ENCODE measurements at regions not wholly inside any gene's neighbourhood (a gene's known extent, or its start where the extent isn't known, plus 50 kb on each side); places are given as distances from the start of the nearest gene placed in this dataset.

DNA sequence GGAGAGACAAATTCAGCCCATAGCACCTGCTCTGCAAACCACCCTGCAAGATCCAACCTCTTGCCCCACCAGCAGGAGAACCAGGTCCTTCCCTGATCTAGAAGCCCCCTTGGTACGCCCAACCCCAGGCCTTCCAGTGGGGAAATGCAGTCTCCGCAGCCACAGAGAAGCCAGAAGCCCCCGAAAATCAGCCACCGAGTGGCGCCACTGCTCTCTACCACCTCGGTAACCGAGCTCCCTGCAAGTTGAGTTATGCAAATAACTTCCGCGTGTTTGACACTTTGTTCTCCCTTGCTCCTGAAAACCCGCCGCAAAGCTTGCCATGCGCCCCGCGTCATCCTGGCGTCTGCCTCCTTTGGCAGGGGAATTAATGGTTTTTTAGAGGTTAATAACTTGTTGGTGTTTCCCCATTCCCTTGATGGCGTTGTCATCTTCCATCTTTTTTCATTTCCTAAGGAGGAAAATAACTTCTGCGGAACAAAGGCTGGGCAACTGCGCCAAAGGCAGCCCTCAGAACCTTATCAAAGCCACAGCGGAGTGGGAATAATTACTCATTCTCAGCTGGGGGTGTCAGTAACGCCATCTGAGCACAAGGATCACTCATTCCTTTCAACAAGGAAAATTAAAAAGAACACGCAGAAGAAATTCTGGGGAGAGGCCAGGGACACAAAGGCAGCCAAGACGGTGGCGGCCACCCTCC, 60.4 kb downstream of the FZD10 start:
- CTCF ChIA-PET = no interaction called here
- no peak for DNase-seq (ENCODE audit: unreplicated experiment)
- no peak overlapping the region for H3K4me3 Mint-ChIP-seq (ENCODE audit: unreplicated experiment)
- POLR2A ChIA-PET = interaction anchor here (0.6 kb wide), 1 partner anchor 22 kb away, joined by 3 read pairs; no protein-coding TSS in a partner anchor
- H3K27me3 Mint-ChIP-seq (ENCODE audit: insufficient read depth, unreplicated experiment) = no peaks in the 10 kb centered on the region
- TF ChIP-seq, protein P1, sequence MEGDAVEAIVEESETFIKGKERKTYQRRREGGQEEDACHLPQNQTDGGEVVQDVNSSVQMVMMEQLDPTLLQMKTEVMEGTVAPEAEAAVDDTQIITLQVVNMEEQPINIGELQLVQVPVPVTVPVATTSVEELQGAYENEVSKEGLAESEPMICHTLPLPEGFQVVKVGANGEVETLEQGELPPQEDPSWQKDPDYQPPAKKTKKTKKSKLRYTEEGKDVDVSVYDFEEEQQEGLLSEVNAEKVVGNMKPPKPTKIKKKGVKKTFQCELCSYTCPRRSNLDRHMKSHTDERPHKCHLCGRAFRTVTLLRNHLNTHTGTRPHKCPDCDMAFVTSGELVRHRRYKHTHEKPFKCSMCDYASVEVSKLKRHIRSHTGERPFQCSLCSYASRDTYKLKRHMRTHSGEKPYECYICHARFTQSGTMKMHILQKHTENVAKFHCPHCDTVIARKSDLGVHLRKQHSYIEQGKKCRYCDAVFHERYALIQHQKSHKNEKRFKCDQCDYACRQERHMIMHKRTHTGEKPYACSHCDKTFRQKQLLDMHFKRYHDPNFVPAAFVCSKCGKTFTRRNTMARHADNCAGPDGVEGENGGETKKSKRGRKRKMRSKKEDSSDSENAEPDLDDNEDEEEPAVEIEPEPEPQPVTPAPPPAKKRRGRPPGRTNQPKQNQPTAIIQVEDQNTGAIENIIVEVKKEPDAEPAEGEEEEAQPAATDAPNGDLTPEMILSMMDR (IDR thresholded peaks at IDR 0.05; ENCODE audit: unreplicated experiment) = no peak
- intact Hi-C loops (cut with micrococcal nuclease) = no loop called here
- H3K9me3 Mint-ChIP-seq (ENCODE audit: unreplicated experiment) = peaks cover 11% of the 10 kb centered on the region
- BruUV-seq (replicated peaks) = no TSS peak
- H3K36me3 Mint-ChIP-seq (ENCODE audit: insufficient read depth, unreplicated experiment) = no peaks in the 10 kb centered on the region
- H3K27ac Mint-ChIP-seq (ENCODE audit: low read depth, unreplicated experiment) = no peak overlapping the region
- no peaks in the 10 kb centered on the region for H3K4me1 Mint-ChIP-seq (ENCODE audit: insufficient read depth, unreplicated experiment)

DNA sequence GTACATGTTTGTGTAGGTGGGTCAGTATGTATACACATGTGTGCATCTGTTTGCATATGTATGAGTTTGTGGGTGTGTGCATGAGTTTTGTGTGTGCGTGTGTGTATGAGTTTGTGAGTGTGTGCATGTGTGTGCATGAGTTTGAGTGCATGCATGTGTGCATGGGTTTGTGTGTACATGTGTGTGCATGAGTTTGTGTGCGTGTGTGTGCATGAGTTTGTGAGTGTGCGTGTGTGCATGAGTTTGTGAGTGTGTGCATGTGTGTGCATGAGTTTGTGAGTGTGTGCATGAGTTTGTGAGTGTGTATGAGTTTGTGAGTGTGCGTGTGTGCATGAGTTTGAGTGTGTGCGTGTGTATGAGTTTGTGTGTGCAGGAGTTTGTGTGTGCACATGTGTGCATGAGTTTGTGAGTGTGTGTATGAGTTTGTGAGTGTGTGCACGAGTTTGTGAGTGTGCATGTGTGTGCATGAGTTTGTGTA, 61.5 kb downstream of the FZD10 start:
- H3K27me3 Mint-ChIP-seq (ENCODE audit: insufficient read depth, unreplicated experiment) = no peaks in the 10 kb centered on the region
- POLR2A ChIA-PET = no interaction called here
- CTCF ChIA-PET = no interaction called here
- BruUV-seq (replicated peaks) = no TSS peak
- H3K9me3 Mint-ChIP-seq (ENCODE audit: unreplicated experiment) = peaks cover 4% of the 10 kb centered on the region
- H3K27ac Mint-ChIP-seq (ENCODE audit: low read depth, unreplicated experiment) = no peak overlapping the region
- intact Hi-C loops (cut with micrococcal nuclease) = no loop called here
- no peaks in the 10 kb centered on the region for H3K36me3 Mint-ChIP-seq (ENCODE audit: insufficient read depth, unreplicated experiment)
- no peak overlapping the region for H3K4me3 Mint-ChIP-seq (ENCODE audit: unreplicated experiment)
- TF ChIP-seq, protein P1 (IDR thresholded peaks at IDR 0.05; ENCODE audit: unreplicated experiment) = no peak
- no peak for DNase-seq (ENCODE audit: unreplicated experiment)
- H3K4me1 Mint-ChIP-seq (ENCODE audit: insufficient read depth, unreplicated experiment) = no peaks in the 10 kb centered on the region

DNA sequence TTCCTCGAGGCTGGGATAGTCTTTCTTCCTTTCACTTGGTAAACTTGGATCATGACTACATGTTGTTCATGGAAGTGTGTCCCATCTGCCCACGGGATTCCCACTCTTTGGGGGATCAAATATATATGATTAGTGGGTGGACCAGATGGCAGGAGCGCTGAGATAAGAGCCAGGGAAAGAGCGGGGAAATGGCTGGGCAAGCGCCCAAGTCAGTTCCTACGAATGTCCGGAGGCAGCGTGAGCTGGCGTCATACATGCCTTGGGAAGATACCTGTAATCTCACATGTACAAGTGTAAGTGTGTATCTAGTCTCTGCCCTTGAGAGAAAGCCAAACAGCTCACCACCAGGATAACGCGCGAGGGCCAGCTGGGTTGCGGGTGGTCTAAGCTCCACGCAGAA, 62.3 kb downstream of the FZD10 start:
- BruUV-seq (replicated peaks) = no TSS peak
- TF ChIP-seq, protein P1 (IDR thresholded peaks at IDR 0.05; ENCODE audit: unreplicated experiment) = no peak
- Mint-ChIP-seq H3K4me3 (ENCODE audit: unreplicated experiment) (no peak overlapping the region), H3K36me3 (ENCODE audit: insufficient read depth, unreplicated experiment) (no peaks in the 10 kb centered on the region), H3K4me1 (ENCODE audit: insufficient read depth, unreplicated experiment) (no peaks in the 10 kb centered on the region), H3K27ac (ENCODE audit: low read depth, unreplicated experiment) (no peak overlapping the region), H3K9me3 (ENCODE audit: unreplicated experiment) (peaks cover 5% of the 10 kb centered on the region), H3K27me3 (ENCODE audit: insufficient read depth, unreplicated experiment) (no peaks in the 10 kb centered on the region)
- intact Hi-C loops (cut with micrococcal nuclease) = no loop called here
- ChIA-PET CTCF (interaction anchor here (0.6 kb wide), 1 partner anchor 8 kb away, joined by 3 read pairs; no protein-coding TSS in a partner anchor), POLR2A (no interaction called here)
- DNase-seq (ENCODE audit: unreplicated experiment) = no peak

DNA sequence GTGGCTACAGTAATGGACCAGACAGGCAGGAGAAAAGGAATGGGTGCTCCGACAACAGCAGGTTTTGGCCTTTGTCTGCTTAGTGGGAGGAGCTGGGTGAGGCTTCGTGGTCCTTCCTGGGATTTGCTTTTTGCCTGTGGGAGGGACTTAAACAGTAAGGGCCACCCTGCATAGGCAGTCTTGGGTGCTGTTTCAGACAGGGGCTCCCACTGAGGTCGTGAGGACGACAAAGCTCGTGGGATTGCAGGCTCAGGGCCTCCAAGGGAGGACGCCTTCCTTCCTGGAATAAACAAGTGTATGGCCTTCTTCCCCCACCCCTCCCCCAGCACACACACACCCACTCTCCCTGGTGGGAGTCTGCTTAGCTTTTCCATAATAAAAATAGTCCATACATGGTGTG, 63.1 kb downstream of the FZD10 start:
- POLR2A ChIA-PET = no interaction called here
- TF ChIP-seq, protein P1 (IDR thresholded peaks at IDR 0.05; ENCODE audit: unreplicated experiment) = no peak
- Mint-ChIP-seq H3K27me3 (ENCODE audit: insufficient read depth, unreplicated experiment) (no peaks in the 10 kb centered on the region), H3K4me3 (ENCODE audit: unreplicated experiment) (no peak overlapping the region), H3K9me3 (ENCODE audit: unreplicated experiment) (peaks cover 10% of the 10 kb centered on the region), H3K4me1 (ENCODE audit: insufficient read depth, unreplicated experiment) (no peaks in the 10 kb centered on the region), H3K36me3 (ENCODE audit: insufficient read depth, unreplicated experiment) (no peaks in the 10 kb centered on the region), H3K27ac (ENCODE audit: low read depth, unreplicated experiment) (no peak overlapping the region)
- BruUV-seq (replicated peaks) = no TSS peak
- DNase-seq (ENCODE audit: unreplicated experiment) = no peak
- intact Hi-C loops (cut with micrococcal nuclease) = no loop called here
- CTCF ChIA-PET = interaction anchor here (0.5 to 0.9 kb wide), 4 partner anchors 13 to 200 kb away, joined by 3 read pairs; no protein-coding TSS in a partner anchor

Data from MCF 10A (cell line).